Skeletal muscle tissue (tissue), 3 donors: ENCODE measurements at regions not wholly inside any gene's neighbourhood (a gene's known extent, or its start where the extent isn't known, plus 50 kb on each side); places are given as distances from the start of the nearest gene placed in this dataset.

Experiments used
- H3K27ac ChIP-seq: one replicate; pipeline ENCODE4 v1.7.0; 2013; ENCODE audit warnings: mild to moderate bottlenecking, low read depth, low read length, inconsistent platforms
- H3K27me3 ChIP-seq, 3 donors: one replicate each; pipeline ENCODE4 v1.7.0; 2013; ENCODE audit warnings: low read length in 3 of 3; ENCODE audit not compliant: control insufficient read depth in 3 of 3, insufficient read depth in 3 of 3
- H3K36me3 ChIP-seq, 3 donors: one replicate each; pipeline ENCODE4 v1.7.0; 2013; ENCODE audit warnings: low read length in 3 of 3; ENCODE audit not compliant: control insufficient read depth in 3 of 3, insufficient read depth in 3 of 3
- H3K4me1 ChIP-seq, 3 donors: one replicate each; pipeline ENCODE4 v1.7.0; 2013; ENCODE audit warnings: low read length in 3 of 3, mild to moderate bottlenecking in 3 of 3; ENCODE audit not compliant: control insufficient read depth in 3 of 3, insufficient read depth in 3 of 3
- H3K4me3 ChIP-seq, 3 donors: one replicate each; pipeline ENCODE4 v1.7.0; 2013; ENCODE audit warnings: low read length in 3 of 3
- H3K9ac ChIP-seq, 3 donors: one replicate each; pipeline ENCODE4 v1.7.0; 2013; ENCODE audit warnings: low read length in 3 of 3, mild to moderate bottlenecking in 3 of 3, moderate library complexity in 2 of 3, low read depth in 1 of 3
- H3K9me3 ChIP-seq, 3 donors: one replicate each; pipeline ENCODE4 v1.7.0; 2013; ENCODE audit warnings: low read length in 3 of 3; ENCODE audit not compliant: control insufficient read depth in 3 of 3
- donor health status: Osteomylitis.

GRCh38 chr6:21437581-21437980 lies 156.0 kb upstream of the SOX4 start:
- Histone ChIP-seq H3K27ac (peak overlapping the region; percentile 73), H3K4me3 (no peak overlapping the region), H3K27me3 (no peaks in the 10 kb centered on the region), H3K36me3 (no peaks in the 10 kb centered on the region), H3K4me1 (peaks cover 2 to 20% (median 5%) of the 10 kb centered on the region in 3 donors), H3K9me3 (no peaks in the 10 kb centered on the region), H3K9ac (no peak overlapping the region)

GRCh38 chr6:21438237-21438985 lies 155.1 kb upstream of the SOX4 start:
- no peaks in the 10 kb centered on the region for H3K9me3 ChIP-seq
- no peaks in the 10 kb centered on the region for H3K27me3 ChIP-seq
- no peaks in the 10 kb centered on the region for H3K36me3 ChIP-seq
- no peak overlapping the region for H3K4me3 ChIP-seq
- H3K27ac ChIP-seq = peak overlapping the region; percentile 73
- H3K4me1 ChIP-seq = peaks cover 2 to 20% (median 5%) of the 10 kb centered on the region in 3 donors
- no peak overlapping the region for H3K9ac ChIP-seq

- H3K27me3 ChIP-seq = no peaks in the 10 kb centered on the region
- H3K36me3 ChIP-seq = no peaks in the 10 kb centered on the region
- H3K4me1 ChIP-seq = peaks cover 2 to 14% (median 5%) of the 10 kb centered on the region in 3 donors
- no peak overlapping the region for H3K9ac ChIP-seq
- peak overlapping the region; percentile 73 for H3K27ac ChIP-seq
- no peaks in the 10 kb centered on the region for H3K9me3 ChIP-seq
- no peak overlapping the region for H3K4me3 ChIP-seq
Observed at GRCh38 chr6:21438986-21439352, 154.6 kb upstream of the SOX4 start.

GRCh38 chr6:21441386-21441785 lies 152.2 kb upstream of the SOX4 start:
- Histone ChIP-seq H3K9me3 (no peaks in the 10 kb centered on the region), H3K27me3 (no peaks in the 10 kb centered on the region), H3K36me3 (no peaks in the 10 kb centered on the region), H3K4me3 (no peak overlapping the region), H3K9ac (no peak overlapping the region), H3K4me1 (peaks cover 2 to 19% (median 9%) of the 10 kb centered on the region in 3 donors), H3K27ac (no peak overlapping the region)

GRCh38 chr6:21442874-21443273 lies 150.7 kb upstream of the SOX4 start:
- Histone ChIP-seq H3K9me3 (no peaks in the 10 kb centered on the region), H3K4me3 (no peak overlapping the region), H3K27ac (no peak overlapping the region), H3K4me1 (peaks cover 2 to 16% (median 9%) of the 10 kb centered on the region in 3 donors), H3K36me3 (no peaks in the 10 kb centered on the region), H3K9ac (no peak overlapping the region), H3K27me3 (no peaks in the 10 kb centered on the region)

- Histone ChIP-seq H3K27ac (no peak overlapping the region), H3K4me3 (no peak overlapping the region), H3K36me3 (no peaks in the 10 kb centered on the region), H3K27me3 (no peaks in the 10 kb centered on the region), H3K9ac (no peak overlapping the region), H3K4me1 (peaks cover 0 to 8% (median 4%) of the 10 kb centered on the region in 3 donors), H3K9me3 (no peaks in the 10 kb centered on the region)
Observed at GRCh38 chr6:21444711-21445260, 148.8 kb upstream of the SOX4 start.

GRCh38 chr6:21447987-21448386 lies 145.6 kb upstream of the SOX4 start:
- H3K27me3 ChIP-seq = no peaks in the 10 kb centered on the region
- no peak overlapping the region for H3K4me3 ChIP-seq
- H3K4me1 ChIP-seq = peaks cover 0 to 6% (median 4%) of the 10 kb centered on the region in 3 donors
- H3K9me3 ChIP-seq = no peaks in the 10 kb centered on the region
- no peaks in the 10 kb centered on the region for H3K36me3 ChIP-seq
- no peak overlapping the region for H3K9ac ChIP-seq
- H3K27ac ChIP-seq = no peak overlapping the region

GRCh38 chr6:21448485-21449109 lies 145.0 kb upstream of the SOX4 start:
- Histone ChIP-seq H3K4me1 (peaks cover 0 to 6% (median 4%) of the 10 kb centered on the region in 3 donors), H3K4me3 (no peak overlapping the region), H3K27ac (no peak overlapping the region), H3K9ac (no peak overlapping the region), H3K9me3 (no peaks in the 10 kb centered on the region), H3K27me3 (no peaks in the 10 kb centered on the region), H3K36me3 (no peaks in the 10 kb centered on the region)

GRCh38 chr6:21450149-21450548 lies 143.4 kb upstream of the SOX4 start:
- H3K9me3 ChIP-seq = no peaks in the 10 kb centered on the region
- H3K36me3 ChIP-seq = no peaks in the 10 kb centered on the region
- no peaks in the 10 kb centered on the region for H3K27me3 ChIP-seq
- no peak overlapping the region for H3K4me3 ChIP-seq
- H3K9ac ChIP-seq = no peak overlapping the region
- H3K4me1 ChIP-seq = no peaks in the 10 kb centered on the region
- H3K27ac ChIP-seq = no peak overlapping the region

GRCh38 chr6:21450628-21451027 lies 142.9 kb upstream of the SOX4 start:
- Histone ChIP-seq H3K9me3 (no peaks in the 10 kb centered on the region), H3K36me3 (no peaks in the 10 kb centered on the region), H3K4me1 (no peaks in the 10 kb centered on the region), H3K27me3 (no peaks in the 10 kb centered on the region), H3K4me3 (no peak overlapping the region), H3K9ac (no peak overlapping the region), H3K27ac (no peak overlapping the region)
